GM19023 (cell line): ENCODE measurements at regions not wholly inside any gene's neighbourhood (a gene's known extent, or its start where the extent isn't known, plus 50 kb on each side); places are given as distances from the start of the nearest gene placed in this dataset.

Experiments
- ATAC-seq: cut with Tn5 transposase; IDR thresholded peaks from one replicate; pipeline ENCODE4 v1.9.1; 2021; ENCODE audit warnings: mild to moderate bottlenecking, moderate library complexity; ENCODE audit not compliant: unreplicated experiment

- no peak for ATAC-seq
These were observed 331.5 kb downstream of the UACA start for GRCh38 chr15:70431854-70432253.

- ATAC-seq: no peak
These were observed 332.4 kb upstream of the TLE3 start for GRCh38 chr15:70430069-70430468.

- ATAC-seq: no peak
These were observed 331.5 kb upstream of the TLE3 start for GRCh38 chr15:70429056-70429722.

DNA sequence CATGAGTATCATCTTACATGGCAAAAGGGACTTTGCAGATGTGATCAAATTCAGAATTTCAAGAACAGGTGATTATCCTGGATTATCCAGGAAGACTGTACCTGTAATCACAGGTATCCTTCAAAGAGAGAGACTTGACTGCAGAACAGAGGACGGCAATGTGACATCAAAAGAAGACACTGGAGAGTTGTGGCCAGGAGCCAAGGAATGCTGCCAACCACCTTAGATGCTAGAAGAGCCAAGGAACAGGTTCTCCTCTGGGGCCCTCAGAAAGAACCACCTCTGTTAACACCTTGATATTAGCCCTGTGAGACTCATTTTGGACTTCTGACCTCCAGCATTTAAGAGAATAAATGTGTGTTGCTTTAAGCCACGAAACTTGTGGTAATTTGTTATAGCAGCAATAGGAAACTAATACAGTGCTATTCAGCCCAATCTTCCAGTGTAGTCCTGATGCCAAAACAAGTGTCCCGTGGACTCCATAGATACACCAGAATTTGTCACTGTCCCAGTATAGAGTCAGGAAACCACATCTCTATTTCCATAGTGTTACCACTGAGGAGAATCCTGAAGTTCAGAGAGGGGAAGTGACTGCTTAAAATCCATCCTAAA, 330.6 kb upstream of the TLE3 start:
- ATAC-seq: no peak

- no peak for ATAC-seq
These were observed 329.7 kb upstream of the TLE3 start for GRCh38 chr15:70427167-70428120.

GRCh38 chr15:70426096-70426821, 328.5 kb upstream of the TLE3 start:
- no peak for ATAC-seq

- ATAC-seq: no peak
These were observed 327.3 kb upstream of the TLE3 start for GRCh38 chr15:70424937-70425411.

GRCh38 chr15:70423267-70423666, 325.6 kb upstream of the TLE3 start:
- ATAC-seq: no peak

- ATAC-seq: no peak
These were observed 324.6 kb upstream of the TLE3 start for GRCh38 chr15:70422342-70422741.

- ATAC-seq: no peak
These were observed 323.3 kb upstream of the TLE3 start for GRCh38 chr15:70420948-70421482.

GRCh38 chr15:70420086-70420947, 322.6 kb upstream of the TLE3 start:
- no peak for ATAC-seq

GRCh38 chr15:70418943-70419342, 321.2 kb upstream of the TLE3 start:
- ATAC-seq: no peak

DNA sequence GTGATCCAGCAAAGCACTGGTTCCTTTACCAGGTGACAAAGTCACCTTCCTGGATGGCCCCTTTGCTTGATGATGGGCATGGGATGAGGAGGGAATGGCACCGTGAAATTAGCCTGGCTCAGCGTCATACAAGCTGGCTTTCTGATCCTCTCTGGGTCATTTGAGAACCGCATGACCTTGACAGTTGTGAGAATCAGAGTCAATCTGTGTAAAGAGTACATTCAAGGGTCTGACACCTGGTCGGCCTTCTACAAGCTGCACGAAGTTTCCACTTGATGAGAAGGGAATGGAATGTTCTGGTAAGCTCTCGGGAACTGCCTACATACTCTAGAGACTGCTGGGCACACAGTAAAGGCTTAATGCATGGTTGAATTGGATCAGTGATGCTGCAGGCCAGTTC, 319.8 kb upstream of the TLE3 start:
- no peak for ATAC-seq

DNA sequence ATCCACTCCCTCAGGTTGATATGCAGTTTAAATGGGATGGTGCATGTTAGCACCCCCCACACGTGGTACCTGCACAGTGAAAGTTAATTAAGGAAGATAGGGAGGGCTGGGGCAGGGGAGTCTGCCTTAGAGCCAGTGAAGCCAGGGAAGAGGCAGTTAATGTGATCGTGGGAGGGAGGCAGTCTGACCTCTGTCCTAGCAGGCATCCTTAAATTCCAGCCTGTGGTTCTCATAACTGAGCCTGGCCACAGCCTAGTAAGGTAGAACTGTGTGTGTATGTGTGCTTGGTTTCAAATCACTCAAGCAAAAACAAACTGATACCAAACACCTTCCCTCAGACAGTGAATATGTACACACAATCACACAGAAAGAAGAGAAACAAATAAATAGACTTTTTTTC, 319.1 kb upstream of the TLE3 start:
- no peak for ATAC-seq

GRCh38 chr15:70415398-70415797, 317.7 kb upstream of the TLE3 start:
- ATAC-seq: no peak

GRCh38 chr15:70414626-70415025, 316.9 kb upstream of the TLE3 start:
- ATAC-seq: no peak

- no peak for ATAC-seq
These were observed 315.1 kb upstream of the TLE3 start for GRCh38 chr15:70412794-70413193.

DNA sequence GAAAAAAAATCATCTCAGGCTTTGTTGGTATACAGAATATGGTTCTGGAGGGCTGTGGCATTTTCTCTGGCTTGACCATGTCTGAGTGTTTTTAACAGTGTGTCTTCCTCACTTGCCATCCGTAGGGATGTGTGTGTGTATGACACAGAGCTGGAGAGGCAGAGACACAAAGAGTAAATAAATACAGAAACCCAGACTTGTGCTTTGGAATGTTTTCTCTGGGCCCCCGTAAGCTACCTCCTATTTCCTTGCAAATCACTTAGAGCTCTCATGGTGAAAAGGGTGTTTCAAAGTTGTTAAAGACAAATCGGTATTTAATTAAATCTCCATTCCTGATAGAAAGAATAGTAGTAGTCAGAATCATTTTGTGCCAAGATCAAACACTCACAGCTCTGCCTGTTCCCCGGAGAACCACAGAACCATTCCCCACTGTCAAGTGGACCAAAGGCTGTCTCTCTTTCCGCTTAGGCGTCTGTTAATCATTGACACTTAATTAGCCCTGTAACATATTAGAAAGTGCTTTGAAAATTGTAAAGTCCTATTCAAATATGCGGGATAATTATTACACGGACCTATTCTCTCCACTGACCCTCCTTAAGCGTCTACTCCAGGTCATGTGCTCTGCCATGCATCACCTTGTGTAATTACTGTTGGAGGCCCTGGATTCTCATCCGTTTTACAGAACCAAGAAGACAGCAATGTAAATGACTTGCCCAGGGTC, 313.6 kb upstream of the TLE3 start:
- ATAC-seq: no peak

GRCh38 chr15:70410371-70410985, 312.8 kb upstream of the TLE3 start:
- ATAC-seq: no peak
